HEK293 (cell line): ENCODE measurements at regions not wholly inside any gene's neighbourhood (a gene's known extent, or its start where the extent isn't known, plus 50 kb on each side); places are given as distances from the start of the nearest gene placed in this dataset.

Source experiments
- CTCF ChIA-PET: fragments of 350-600 bp; formaldehyde crosslinking; extraction: SDS; loops from one replicate; lab custom pipeline; 2021; ENCODE audit warnings: antibody characterized with exemption; lab: Yijun Ruan, JAX
- POLR2A ChIA-PET: fragments of 300-600 bp; formaldehyde crosslinking; extraction: SDS; loops from one replicate; lab custom pipeline; 2020; ENCODE audit warnings: antibody characterized with exemption, inconsistent platforms; lab: Yijun Ruan, JAX
- H3K27ac ChIP-seq: fragments of 200-500 bp; sonication (Bioruptor generic); 2 replicates; pipeline ENCODE4 v1.5.1; 2014; ENCODE audit warnings: low read depth, low read length, control low read depth, inconsistent platforms; ENCODE audit errors: extremely low read depth
- H3K36me3 ChIP-seq, 2 experiments: fragments of 200-500 bp in 1 of 2; sonication (Bioruptor generic) in 1 of 2; 1 replicate in 1 of 2; 2 replicates in 1 of 2; pipeline ENCODE4 v1.5.1; 2014 to 2017; ENCODE audit warnings: inconsistent platforms in 2 of 2, low read length in 2 of 2; ENCODE audit not compliant: control insufficient read depth in 2 of 2, insufficient read depth in 1 of 2
- H3K4me1 ChIP-seq: fragments of 200-500 bp; sonication (Bioruptor generic); 2 replicates; pipeline ENCODE4 v1.5.1; 2014; ENCODE audit warnings: mild to moderate bottlenecking, low read length, inconsistent platforms; ENCODE audit not compliant: control insufficient read depth, insufficient read depth
- H3K4me3 ChIP-seq: 2 replicates; pipeline ENCODE4 v1.5.1; 2011; ENCODE audit warnings: low read depth, mild to moderate bottlenecking, control low read depth, low read length, moderate library complexity
- H3K9me3 ChIP-seq: fragments of 200-500 bp; sonication (Bioruptor generic); 2 replicates; pipeline ENCODE4 v1.5.1; 2014; ENCODE audit warnings: low read depth, low read length, inconsistent platforms; ENCODE audit not compliant: control insufficient read depth, insufficient read depth
- BCL6B ChIP-seq: fragments of 450-650 bp; formaldehyde crosslinking; IDR thresholded peaks from 2 replicates; pipeline ENCODE4 v1.5.1; 2017; ENCODE audit warnings: missing biosample characterization, missing genetic modification characterization
- KLF1 ChIP-seq: fragments of 450-650 bp; formaldehyde crosslinking; IDR thresholded peaks from 2 replicates; pipeline ENCODE4 v1.5.1; 2016; ENCODE audit warnings: missing biosample characterization, missing genetic modification characterization
- KLF16 ChIP-seq: fragments of 450-650 bp; formaldehyde crosslinking; IDR thresholded peaks from 2 replicates; pipeline ENCODE4 v1.5.1; 2017; ENCODE audit warnings: missing biosample characterization, missing genetic modification characterization
- MZF1 ChIP-seq: fragments of 450-650 bp; formaldehyde crosslinking; IDR thresholded peaks from 2 replicates; pipeline ENCODE4 v1.5.1; 2017; ENCODE audit warnings: missing biosample characterization, missing genetic modification characterization, borderline replicate concordance
- TSHZ1 ChIP-seq: fragments of 450-650 bp; formaldehyde crosslinking; IDR thresholded peaks from 2 replicates; pipeline ENCODE4 v1.5.1; 2016; ENCODE audit warnings: missing biosample characterization, missing genetic modification characterization, borderline replicate concordance
- YY1 ChIP-seq: fragments of 450-650 bp; formaldehyde crosslinking; IDR thresholded peaks from 2 replicates; pipeline ENCODE4 v1.5.1; 2018; ENCODE audit warnings: missing biosample characterization, missing genetic modification characterization
- ZFP41 ChIP-seq: fragments of 450-650 bp; formaldehyde crosslinking; IDR thresholded peaks from 2 replicates; pipeline ENCODE4 v1.5.1; 2016; ENCODE audit warnings: missing biosample characterization, missing genetic modification characterization, borderline replicate concordance
- ZNF10 ChIP-seq: fragments of 450-650 bp; formaldehyde crosslinking; IDR thresholded peaks from 2 replicates; pipeline ENCODE4 v1.5.1; 2017; ENCODE audit warnings: missing biosample characterization, missing genetic modification characterization
- ZNF169 ChIP-seq: fragments of 450-650 bp; formaldehyde crosslinking; IDR thresholded peaks from 2 replicates; pipeline ENCODE4 v1.5.1; 2016; ENCODE audit warnings: missing biosample characterization, missing genetic modification characterization
- ZNF211 ChIP-seq: fragments of 450-650 bp; formaldehyde crosslinking; IDR thresholded peaks from 2 replicates; pipeline ENCODE4 v1.5.1; 2016; ENCODE audit warnings: low read depth, missing biosample characterization, missing genetic modification characterization
- ZNF549 ChIP-seq: fragments of 450-650 bp; IDR thresholded peaks from 2 replicates; pipeline ENCODE4 v1.5.1; 2018; ENCODE audit warnings: missing biosample characterization, missing genetic modification characterization, mild to moderate bottlenecking, inconsistent platforms, moderate library complexity
- ZNF658 ChIP-seq: fragments of 450-650 bp; formaldehyde crosslinking; IDR thresholded peaks from 2 replicates; pipeline ENCODE4; 2016; ENCODE audit warnings: missing biosample characterization, missing genetic modification characterization
- ZNF785 ChIP-seq: fragments of 450-650 bp; formaldehyde crosslinking; IDR thresholded peaks from 2 replicates; pipeline ENCODE4 v1.5.1; 2016; ENCODE audit warnings: missing biosample characterization, missing genetic modification characterization
- TF ChIP-seq, protein P1 (sequence below): fragments of 450-650 bp; formaldehyde crosslinking; IDR thresholded peaks from 2 replicates; pipeline ENCODE4 v1.5.1; 2016; ENCODE audit warnings: missing biosample characterization, missing genetic modification characterization
- TF ChIP-seq, protein P2 (sequence below): fragments of 450-650 bp; formaldehyde crosslinking; IDR thresholded peaks from 2 replicates; pipeline ENCODE4 v1.5.1; 2016; ENCODE audit warnings: missing biosample characterization, missing genetic modification characterization

- CTCF ChIA-PET, result no interaction called here
- Histone ChIP-seq H3K9me3 (no peaks in the 10 kb centered on the region), H3K36me3 (no peaks in the 10 kb centered on the region), H3K4me3 (no peak overlapping the region), H3K4me1 (no peaks in the 10 kb centered on the region), H3K27ac (no peak overlapping the region)
- POLR2A ChIA-PET, result interaction anchor here (0.7 kb wide), 1 partner anchor 241 kb away, joined by 4 read pairs; no protein-coding TSS in a partner anchor
- no peak for TF ChIP-seq ZNF658 (tag by site-specific recombination)
- no peak for TF ChIP-seq ZNF785 (tag by site-specific recombination)
- no peak for TF ChIP-seq TSHZ1 (tag by site-specific recombination)
Observed at GRCh38 chr11:10380921-10381320, 74.1 kb upstream of the AMPD3 start.

DNA sequence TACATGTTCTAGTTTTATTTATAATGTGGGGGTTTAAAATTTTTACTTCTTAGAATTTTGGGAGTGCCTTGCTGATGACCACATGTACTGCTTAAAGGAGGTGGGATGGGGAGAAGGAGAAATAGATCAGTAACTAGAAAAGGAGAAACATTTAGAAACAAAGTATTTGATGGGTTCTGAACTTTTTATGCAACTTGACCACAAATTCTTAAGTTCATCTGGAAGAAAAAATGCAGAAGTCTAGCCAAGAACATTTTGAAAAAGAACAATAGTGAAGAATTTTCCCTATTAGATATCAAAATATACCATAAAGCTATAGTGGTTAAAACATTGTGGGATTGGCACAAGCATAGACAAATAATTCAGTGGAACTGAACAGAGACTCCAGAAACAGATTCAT, 73.3 kb upstream of the AMPD3 start:
- Histone ChIP-seq H3K9me3 (no peaks in the 10 kb centered on the region), H3K4me3 (no peak overlapping the region), H3K27ac (no peak overlapping the region), H3K4me1 (no peaks in the 10 kb centered on the region; the same call in 1 of the 2 replicates), H3K36me3 (no peaks in the 10 kb centered on the region)
- CTCF ChIA-PET, result no interaction called here
- TF ChIP-seq ZNF211 (no peak), YY1 (tag by site-specific recombination) (no peak)
- POLR2A ChIA-PET, result no interaction called here

DNA sequence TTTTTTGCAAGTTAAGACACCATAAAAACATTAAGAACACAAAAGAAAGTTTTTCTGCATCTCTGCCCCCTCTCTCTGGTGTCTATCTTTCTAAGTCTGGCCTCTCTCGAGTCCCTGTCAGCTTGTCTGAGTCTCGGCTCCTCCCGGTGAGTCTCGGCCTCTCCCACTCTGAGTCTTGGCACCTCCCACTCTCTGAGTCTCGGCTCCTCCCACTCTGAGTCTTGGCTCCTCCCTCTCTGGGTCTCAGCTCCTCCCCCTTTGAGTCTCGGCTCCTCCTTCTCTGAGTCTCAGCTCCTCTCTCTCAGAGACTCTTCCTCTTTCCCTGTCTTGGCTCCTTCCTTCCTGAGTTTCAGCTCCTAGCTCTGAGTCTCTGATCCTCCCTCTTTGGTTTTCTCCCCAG, 72.5 kb upstream of the AMPD3 start:
- Histone ChIP-seq H3K4me1 (no peaks in the 10 kb centered on the region; the same call in 1 of the 2 replicates), H3K36me3 (no peaks in the 10 kb centered on the region), H3K27ac (no peak overlapping the region), H3K9me3 (no peaks in the 10 kb centered on the region), H3K4me3 (no peak overlapping the region)
- ChIA-PET CTCF (interaction anchor here (1.0 kb wide), 1 partner anchor 24 kb away, joined by 3 read pairs; no protein-coding TSS in a partner anchor), POLR2A (interaction anchor here (1.1 kb wide), 1 partner anchor 78 kb away, joined by 3 read pairs; the partner anchor contains the start of gene ADM)
- TF ChIP-seq ZNF549 (tag by site-specific recombination) (no peak), KLF1 (tag by site-specific recombination) (no peak), KLF16 (tag by site-specific recombination) (no peak), ZNF169 (tag by site-specific recombination) (no peak)
- TF ChIP-seq, protein P1, sequence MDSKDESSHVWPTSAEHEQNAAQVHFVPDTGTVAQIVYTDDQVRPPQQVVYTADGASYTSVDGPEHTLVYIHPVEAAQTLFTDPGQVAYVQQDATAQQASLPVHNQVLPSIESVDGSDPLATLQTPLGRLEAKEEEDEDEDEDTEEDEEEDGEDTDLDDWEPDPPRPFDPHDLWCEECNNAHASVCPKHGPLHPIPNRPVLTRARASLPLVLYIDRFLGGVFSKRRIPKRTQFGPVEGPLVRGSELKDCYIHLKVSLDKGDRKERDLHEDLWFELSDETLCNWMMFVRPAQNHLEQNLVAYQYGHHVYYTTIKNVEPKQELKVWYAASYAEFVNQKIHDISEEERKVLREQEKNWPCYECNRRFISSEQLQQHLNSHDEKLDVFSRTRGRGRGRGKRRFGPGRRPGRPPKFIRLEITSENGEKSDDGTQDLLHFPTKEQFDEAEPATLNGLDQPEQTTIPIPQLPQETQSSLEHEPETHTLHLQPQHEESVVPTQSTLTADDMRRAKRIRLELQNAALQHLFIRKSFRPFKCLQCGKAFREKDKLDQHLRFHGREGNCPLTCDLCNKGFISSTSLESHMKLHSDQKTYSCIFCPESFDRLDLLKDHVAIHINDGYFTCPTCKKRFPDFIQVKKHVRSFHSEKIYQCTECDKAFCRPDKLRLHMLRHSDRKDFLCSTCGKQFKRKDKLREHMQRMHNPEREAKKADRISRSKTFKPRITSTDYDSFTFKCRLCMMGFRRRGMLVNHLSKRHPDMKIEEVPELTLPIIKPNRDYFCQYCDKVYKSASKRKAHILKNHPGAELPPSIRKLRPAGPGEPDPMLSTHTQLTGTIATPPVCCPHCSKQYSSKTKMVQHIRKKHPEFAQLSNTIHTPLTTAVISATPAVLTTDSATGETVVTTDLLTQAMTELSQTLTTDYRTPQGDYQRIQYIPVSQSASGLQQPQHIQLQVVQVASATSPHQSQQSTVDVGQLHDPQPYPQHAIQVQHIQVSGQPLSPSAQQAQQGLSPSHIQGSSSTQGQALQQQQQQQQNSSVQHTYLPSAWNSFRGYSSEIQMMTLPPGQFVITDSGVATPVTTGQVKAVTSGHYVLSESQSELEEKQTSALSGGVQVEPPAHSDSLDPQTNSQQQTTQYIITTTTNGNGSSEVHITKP (tag by site-specific recombination), result peak; percentile 53

- CTCF ChIA-PET, result interaction anchor here (0.5 kb wide), 1 partner anchor 762 kb away, joined by 3 read pairs; no protein-coding TSS in a partner anchor
- no peaks in the 10 kb centered on the region for H3K9me3 ChIP-seq
- no peak overlapping the region for H3K27ac ChIP-seq
- no peaks in the 10 kb centered on the region for H3K36me3 ChIP-seq
- no peak overlapping the region for H3K4me3 ChIP-seq
- POLR2A ChIA-PET, result no interaction called here
- no peaks in the 10 kb centered on the region; the same call in 1 of the 2 replicates for H3K4me1 ChIP-seq
- TF ChIP-seq ZFP41 (tag by site-specific recombination), result no peak
- TF ChIP-seq, protein P2, sequence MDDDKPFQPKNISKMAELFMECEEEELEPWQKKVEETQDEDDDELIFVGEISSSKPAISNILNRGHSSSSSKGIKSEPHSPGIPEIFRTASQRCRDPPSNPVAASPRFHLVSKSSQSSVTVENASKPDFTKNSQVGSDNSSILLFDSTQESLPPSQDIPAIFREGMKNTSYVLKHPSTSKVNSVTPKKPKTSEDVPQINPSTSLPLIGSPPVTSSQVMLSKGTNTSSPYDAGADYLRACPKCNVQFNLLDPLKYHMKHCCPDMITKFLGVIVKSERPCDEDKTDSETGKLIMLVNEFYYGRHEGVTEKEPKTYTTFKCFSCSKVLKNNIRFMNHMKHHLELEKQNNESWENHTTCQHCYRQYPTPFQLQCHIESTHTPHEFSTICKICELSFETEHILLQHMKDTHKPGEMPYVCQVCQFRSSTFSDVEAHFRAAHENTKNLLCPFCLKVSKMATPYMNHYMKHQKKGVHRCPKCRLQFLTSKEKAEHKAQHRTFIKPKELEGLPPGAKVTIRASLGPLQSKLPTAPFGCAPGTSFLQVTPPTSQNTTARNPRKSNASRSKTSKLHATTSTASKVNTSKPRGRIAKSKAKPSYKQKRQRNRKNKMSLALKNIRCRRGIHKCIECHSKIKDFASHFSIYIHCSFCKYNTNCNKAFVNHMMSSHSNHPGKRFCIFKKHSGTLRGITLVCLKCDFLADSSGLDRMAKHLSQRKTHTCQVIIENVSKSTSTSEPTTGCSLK (tag by site-specific recombination), result no peak
- no peak for TF ChIP-seq BCL6B (tag by site-specific recombination)
- TF ChIP-seq ZNF10 (tag by site-specific recombination), result no peak
- no peak for TF ChIP-seq MZF1 (tag by site-specific recombination)
Observed at GRCh38 chr11:10385696-10386095, 69.4 kb upstream of the AMPD3 start.
